Bronchial epithelial cell (primary cell): ENCODE measurements at regions not wholly inside any gene's neighbourhood (a gene's known extent, or its start where the extent isn't known, plus 50 kb on each side); places are given as distances from the start of the nearest gene placed in this dataset.

Source experiments
- DNase-seq: peaks from one replicate; pipeline ENCODE4 v3.0.0-alpha.2; 2010; ENCODE audit warnings: low read depth
- FAIRE-seq: peaks from 2 replicates; lab custom pipeline; 2011; peaks lifted over from hg19 to GRCh38; lab: Jason Lieb, UNC
- H3K27me3 ChIP-seq: 2 replicates; pipeline ENCODE4 v1.5.1; 2011; ENCODE audit warnings: low read length; ENCODE audit not compliant: control insufficient read depth, insufficient read depth
- H3K36me3 ChIP-seq: 2 replicates; pipeline ENCODE4 v1.5.1; 2011; ENCODE audit warnings: low read length; ENCODE audit not compliant: control insufficient read depth, insufficient read depth
- H3K4me3 ChIP-seq: 2 replicates; pipeline ENCODE4 v1.5.1; 2011; ENCODE audit warnings: mild to moderate bottlenecking, low read depth, low read length, control low read depth
- CTCF ChIP-seq: IDR thresholded peaks from 2 replicates; pipeline ENCODE4 v1.5.1; 2011; ENCODE audit warnings: mild to moderate bottlenecking, moderate library complexity, low read length, control low read depth, inconsistent platforms; ENCODE audit not compliant: insufficient read depth, severe bottlenecking

DNA sequence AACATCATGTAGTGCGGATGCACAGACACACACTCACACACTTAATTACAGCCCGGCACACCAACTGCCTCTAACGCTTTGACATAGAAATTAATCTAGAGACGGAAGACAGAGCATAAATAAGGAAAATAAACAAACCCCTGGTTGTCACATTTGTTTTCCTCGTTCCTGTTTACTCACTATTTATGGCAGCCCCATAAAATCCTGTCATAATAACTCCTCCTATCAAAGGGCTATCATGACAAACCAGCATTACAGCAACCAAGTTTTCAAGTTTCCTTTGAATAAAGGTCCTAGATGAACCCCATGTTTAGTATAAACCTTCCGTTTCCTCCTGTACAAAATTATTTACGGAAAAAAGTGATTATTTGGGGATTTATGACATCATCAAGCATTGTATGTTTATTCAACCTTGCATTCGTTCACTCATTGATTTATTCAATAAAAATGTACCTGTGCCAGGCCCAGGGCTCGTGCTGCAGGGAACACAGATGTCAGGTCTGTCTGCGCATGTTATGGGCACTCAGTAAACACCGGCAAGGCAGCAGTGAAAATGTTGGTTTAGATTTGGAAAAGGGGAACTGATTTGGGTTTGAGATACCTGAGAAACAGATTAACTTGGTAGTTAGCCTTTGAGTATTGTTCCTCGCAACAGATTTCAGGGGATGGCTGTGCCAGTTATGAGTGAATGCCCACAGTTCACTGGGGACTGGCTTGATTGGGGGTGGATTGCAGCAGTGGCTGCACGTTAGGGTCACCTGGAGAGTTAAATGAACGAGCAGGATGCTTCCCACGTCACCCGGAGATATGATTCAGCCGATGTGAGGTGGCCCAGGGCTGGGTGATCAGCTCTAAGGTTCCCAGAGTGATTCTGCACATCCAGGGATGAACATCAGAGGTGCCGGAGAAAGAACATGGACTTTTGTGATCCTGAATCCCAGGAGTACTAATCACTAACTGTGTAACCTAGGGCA is 295.3 kb upstream of the FOXQ1 start:
- no peak for DNase-seq
- H3K4me3 ChIP-seq: no peak overlapping the region
- no peaks in the 10 kb centered on the region for H3K27me3 ChIP-seq
- no peak for FAIRE-seq
- no peak for TF ChIP-seq CTCF
- H3K36me3 ChIP-seq: no peaks in the 10 kb centered on the region

GRCh38 chr6:1015825-1016224 is 296.1 kb upstream of the FOXQ1 start:
- Histone ChIP-seq H3K4me3 (no peak overlapping the region), H3K27me3 (no peaks in the 10 kb centered on the region), H3K36me3 (no peaks in the 10 kb centered on the region)
- FAIRE-seq (no peak), DNase-seq (no peak)
- TF ChIP-seq CTCF: no peak

DNA sequence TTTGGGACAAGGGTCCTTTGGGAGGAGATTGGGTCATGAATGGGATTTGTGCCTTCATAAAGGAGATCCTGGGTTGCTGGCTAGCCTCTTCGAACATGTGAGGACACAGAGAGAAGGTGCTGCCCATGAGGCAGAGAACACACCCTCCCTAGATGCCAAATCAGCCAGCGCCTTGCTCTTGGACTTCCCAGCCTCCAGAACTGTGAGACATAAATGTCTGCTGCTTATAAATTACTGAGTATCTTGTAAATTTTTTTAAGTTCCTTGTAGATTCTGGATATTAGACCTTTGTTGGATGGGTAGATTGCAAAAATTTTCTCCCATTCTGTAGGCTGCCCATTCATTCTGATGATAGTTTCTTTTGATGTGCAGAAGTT is 297.5 kb upstream of the FOXQ1 start:
- DNase-seq (no peak), FAIRE-seq (no peak)
- no peak for TF ChIP-seq CTCF
- H3K36me3 ChIP-seq: no peaks in the 10 kb centered on the region
- H3K27me3 ChIP-seq: no peaks in the 10 kb centered on the region
- no peak overlapping the region for H3K4me3 ChIP-seq

DNA sequence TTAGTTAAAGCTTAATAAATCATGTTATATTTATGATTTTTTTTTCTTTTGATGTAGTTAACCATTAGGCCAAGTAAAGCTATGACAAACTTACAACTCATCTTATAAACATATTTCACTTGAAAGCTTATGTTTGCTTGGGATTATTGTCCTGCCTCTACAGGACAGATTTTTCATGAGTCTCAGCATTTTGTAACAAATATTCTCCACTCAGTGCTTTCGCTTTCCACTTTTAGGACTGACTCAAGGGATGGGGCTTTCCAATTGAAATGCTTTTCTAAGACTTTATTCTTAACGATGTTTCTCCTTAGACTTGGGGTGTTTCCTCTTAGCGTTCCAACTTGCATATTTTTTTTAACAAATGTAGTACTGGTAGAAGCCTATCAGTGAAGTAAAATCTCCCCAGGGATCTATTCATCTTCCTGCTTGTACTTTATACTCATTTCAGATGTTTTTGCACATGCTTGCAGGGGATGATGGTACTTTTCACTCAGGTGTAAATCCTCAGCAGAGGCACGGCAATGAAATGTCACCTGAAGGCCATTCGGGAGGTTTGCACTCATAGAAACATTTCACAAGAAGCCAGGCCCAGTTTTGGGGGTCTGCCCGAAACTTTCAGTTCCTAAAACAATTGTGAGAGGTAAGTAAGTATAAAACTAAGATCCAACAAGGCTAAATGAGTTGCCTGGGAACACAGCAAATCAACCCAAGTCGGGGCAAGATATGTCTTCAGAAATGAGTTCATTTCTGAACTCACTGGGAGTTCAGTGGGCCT is 298.1 kb upstream of the FOXQ1 start:
- DNase-seq (no peak), FAIRE-seq (no peak)
- Histone ChIP-seq H3K36me3 (no peaks in the 10 kb centered on the region), H3K4me3 (no peak overlapping the region), H3K27me3 (no peaks in the 10 kb centered on the region)
- no peak for TF ChIP-seq CTCF

DNA sequence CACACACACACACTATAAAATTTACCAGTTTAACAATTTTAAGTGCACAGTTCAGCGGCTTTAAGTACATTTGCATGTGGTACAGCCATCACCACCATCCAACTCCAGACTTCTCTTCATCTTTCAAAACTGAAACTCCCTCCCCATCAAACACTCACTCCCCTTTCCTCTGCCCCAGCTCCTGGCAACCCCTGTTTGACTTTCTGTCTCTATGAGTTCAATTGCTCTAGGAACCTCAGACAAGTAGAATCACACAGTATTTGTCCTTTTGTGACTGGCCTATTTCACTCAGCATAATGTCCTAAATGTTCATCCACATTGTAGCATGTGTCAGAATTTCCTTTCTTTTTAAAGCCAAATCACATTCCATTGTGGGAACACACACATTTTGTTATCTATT is 302.8 kb upstream of the FOXQ1 start:
- DNase-seq (no peak), FAIRE-seq (no peak)
- no peak overlapping the region for H3K4me3 ChIP-seq
- peaks cover 2% of the 10 kb centered on the region for H3K27me3 ChIP-seq
- H3K36me3 ChIP-seq: no peaks in the 10 kb centered on the region
- TF ChIP-seq CTCF: no peak
